ENCODE measurements at regions not wholly inside any gene's neighbourhood (a gene's known extent, or its start where the extent isn't known, plus 50 kb on each side); places are given as distances from the start of the nearest gene placed in this dataset.

- TF ChIP-seq CTCF (IDR thresholded peaks at IDR 0.05) = no peak
- Histone ChIP-seq H3K4me1 (no peaks in the 10 kb centered on the region), H3K4me3 (no peak overlapping the region), H3K27me3 (no peaks in the 10 kb centered on the region), H3K9ac (ENCODE audit: low read depth in 2 of 2, low read length in 2 of 2) (no peak overlapping the region), H3K9me3 (no peaks in the 10 kb centered on the region), H3K36me3 (no peaks in the 10 kb centered on the region), H3K27ac (no peak overlapping the region)
- intact Hi-C loops (cut with DNase I) = no loop called here
- DNase-seq = no peak
Observed at GRCh38 chr5:174243904-174244303, 198.4 kb downstream of the NSG2 start.

GRCh38 chr5:174245516-174246075 lies 200.1 kb downstream of the NSG2 start:
- Histone ChIP-seq H3K27me3 (no peaks in the 10 kb centered on the region), H3K4me3 (no peak overlapping the region), H3K9me3 (no peaks in the 10 kb centered on the region), H3K36me3 (no peaks in the 10 kb centered on the region), H3K27ac (no peak overlapping the region), H3K4me1 (no peaks in the 10 kb centered on the region), H3K9ac (ENCODE audit: low read depth in 2 of 2, low read length in 2 of 2) (no peak overlapping the region)
- intact Hi-C loops (cut with DNase I) = no loop called here
- DNase-seq = no peak
- no peak for TF ChIP-seq CTCF (IDR thresholded peaks at IDR 0.05)

- Histone ChIP-seq H3K9me3 (no peaks in the 10 kb centered on the region), H3K36me3 (no peaks in the 10 kb centered on the region), H3K27me3 (no peaks in the 10 kb centered on the region), H3K27ac (no peak overlapping the region), H3K9ac (ENCODE audit: low read depth in 2 of 2, low read length in 2 of 2) (no peak overlapping the region), H3K4me1 (no peaks in the 10 kb centered on the region), H3K4me3 (no peak overlapping the region)
- intact Hi-C loops (cut with DNase I) = no loop called here
- TF ChIP-seq CTCF (IDR thresholded peaks at IDR 0.05) = no peak
- no peak for DNase-seq
Observed at GRCh38 chr5:174246743-174247142, 201.2 kb downstream of the NSG2 start.

GRCh38 chr5:174247301-174247700 lies 201.8 kb downstream of the NSG2 start:
- Histone ChIP-seq H3K9ac (ENCODE audit: low read depth in 2 of 2, low read length in 2 of 2) (no peak overlapping the region), H3K36me3 (no peaks in the 10 kb centered on the region), H3K27ac (no peak overlapping the region), H3K9me3 (no peaks in the 10 kb centered on the region), H3K4me1 (no peaks in the 10 kb centered on the region), H3K4me3 (no peak overlapping the region), H3K27me3 (no peaks in the 10 kb centered on the region)
- intact Hi-C loops (cut with DNase I) = no loop called here
- no peak for TF ChIP-seq CTCF (IDR thresholded peaks at IDR 0.05)
- DNase-seq = no peak

GRCh38 chr5:174251305-174252000 lies 205.9 kb downstream of the NSG2 start:
- H3K4me3 ChIP-seq = no peak overlapping the region
- no peaks in the 10 kb centered on the region for H3K9me3 ChIP-seq
- H3K27ac ChIP-seq = no peak overlapping the region
- H3K9ac ChIP-seq (ENCODE audit: low read depth in 2 of 2, low read length in 2 of 2) = no peak overlapping the region
- TF ChIP-seq CTCF (IDR thresholded peaks at IDR 0.05) = no peak
- intact Hi-C loops (cut with DNase I) = no loop called here
- H3K4me1 ChIP-seq = no peaks in the 10 kb centered on the region
- DNase-seq = no peak
- H3K36me3 ChIP-seq = no peaks in the 10 kb centered on the region
- no peaks in the 10 kb centered on the region for H3K27me3 ChIP-seq
